GM18861 (cell line): ENCODE measurements at regions not wholly inside any gene's neighbourhood (a gene's known extent, or its start where the extent isn't known, plus 50 kb on each side); places are given as distances from the start of the nearest gene placed in this dataset.
"Not testable (repeated sequence)": the region's sequence is repeated elsewhere in the genome, so short reads cannot be mapped to it uniquely, and the experiment has no call there.

Experiments used
- ATAC-seq: cut with Tn5 transposase; IDR thresholded peaks from one replicate; pipeline ENCODE4 v1.9.1; 2021; ENCODE audit not compliant: unreplicated experiment

- ATAC-seq: no peak
Measured at GRCh38 chr10:28434063-28434462, 98.9 kb upstream of the WAC start.

DNA sequence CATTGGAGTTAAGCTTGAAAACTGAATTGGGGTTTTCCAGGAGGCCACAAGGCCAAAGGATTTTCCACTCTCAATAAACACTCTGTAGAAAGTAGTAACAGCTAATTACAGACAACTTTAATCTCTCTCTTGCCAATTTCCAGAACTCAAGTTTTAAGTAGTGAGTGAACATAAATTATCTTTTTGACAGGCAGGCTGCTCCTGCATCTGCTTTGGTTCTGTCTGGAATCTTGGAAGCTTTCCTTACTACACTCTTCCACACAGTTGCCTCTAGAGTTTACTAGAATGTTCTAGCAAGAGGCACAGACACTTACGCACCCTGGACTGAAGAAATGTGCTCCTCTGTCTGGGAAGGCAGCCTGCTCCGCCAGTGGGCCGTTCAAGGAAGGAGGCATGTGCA, 90.5 kb upstream of the WAC start:
- no peak for ATAC-seq

DNA sequence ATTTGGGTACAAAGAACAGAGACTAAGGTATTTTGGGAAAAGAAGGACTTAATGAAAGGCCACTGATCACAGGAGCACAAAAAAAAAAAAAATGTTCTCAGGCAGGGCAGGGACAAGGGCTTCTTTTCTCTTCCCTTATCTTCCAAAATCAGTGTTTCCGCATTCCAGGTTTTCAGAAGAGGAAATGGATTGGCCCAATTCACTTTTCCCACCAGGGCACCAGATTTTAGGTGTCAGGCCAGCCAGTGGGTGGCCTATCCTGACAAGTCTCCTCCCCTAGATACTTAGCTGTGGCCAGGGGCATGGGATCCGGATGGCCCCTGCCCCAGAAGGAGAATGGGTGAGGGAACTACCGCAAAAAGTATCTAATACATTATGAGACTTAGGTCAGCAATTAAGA, 88.9 kb upstream of the WAC start:
- ATAC-seq: no peak

- ATAC-seq: no peak
Measured at GRCh38 chr10:28445516-28445915, 87.4 kb upstream of the WAC start.

- no peak for ATAC-seq
Measured at GRCh38 chr10:28449382-28449781, 83.5 kb upstream of the WAC start.

DNA sequence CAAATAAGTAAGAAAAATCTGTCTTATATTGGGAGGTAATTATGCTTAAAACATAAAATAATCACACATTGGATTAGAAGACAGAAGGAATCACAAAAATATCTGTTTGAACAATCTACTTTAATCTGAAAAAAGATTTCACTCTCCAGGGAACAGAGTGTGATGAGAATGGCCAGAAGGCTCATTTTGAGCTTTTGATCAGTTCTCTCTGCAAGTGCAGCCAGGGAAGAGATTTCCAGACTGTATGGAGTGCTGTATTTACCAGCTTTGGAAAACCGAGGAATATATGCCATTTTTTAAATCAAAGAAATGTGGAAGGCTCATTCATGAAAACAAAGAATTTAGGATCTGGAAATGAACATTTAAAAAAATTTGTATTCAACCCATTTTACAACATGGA, 83.0 kb upstream of the WAC start:
- no peak for ATAC-seq

- ATAC-seq: no peak
Measured at GRCh38 chr10:28453926-28454325, 79.0 kb upstream of the WAC start.

- ATAC-seq: no peak
Measured at GRCh38 chr10:28457110-28457509, 75.8 kb upstream of the WAC start.

- ATAC-seq: not testable (repeated sequence)
Measured at GRCh38 chr10:28457873-28458272, 75.0 kb upstream of the WAC start.

DNA sequence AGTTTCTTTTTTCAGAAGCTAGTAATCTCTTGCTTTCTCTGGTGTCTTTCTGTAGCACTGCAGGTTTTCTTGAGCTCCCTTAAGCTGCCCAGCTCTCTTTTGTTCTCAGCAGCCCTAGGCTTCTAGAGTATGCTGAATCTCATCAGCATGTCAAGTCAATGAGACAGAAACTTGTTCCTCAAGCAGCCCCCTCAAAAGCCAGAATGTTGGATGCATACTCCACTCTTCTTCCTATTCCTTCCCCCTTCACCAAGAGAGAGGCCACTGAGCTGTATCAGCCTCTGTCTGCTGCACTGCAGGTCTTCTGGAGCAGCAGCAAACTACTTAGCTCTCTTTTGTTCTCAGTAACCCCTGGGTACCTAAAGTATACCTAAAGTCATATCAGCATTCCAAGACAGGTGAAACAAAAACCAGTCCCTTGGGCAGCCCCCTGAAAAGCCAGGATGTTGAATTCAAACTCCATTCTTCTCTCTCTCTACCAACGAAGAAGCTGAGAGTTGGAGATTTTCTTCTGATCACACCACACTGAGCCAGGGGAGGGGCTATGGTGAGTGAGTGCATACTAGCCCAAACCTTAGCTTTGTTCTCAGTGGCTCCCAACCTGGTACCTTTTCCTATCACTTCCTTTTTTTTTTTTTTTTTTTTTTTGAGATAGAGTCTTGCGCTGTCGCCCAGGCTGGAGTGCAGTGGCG, 73.3 kb upstream of the WAC start:
- ATAC-seq: no peak

DNA sequence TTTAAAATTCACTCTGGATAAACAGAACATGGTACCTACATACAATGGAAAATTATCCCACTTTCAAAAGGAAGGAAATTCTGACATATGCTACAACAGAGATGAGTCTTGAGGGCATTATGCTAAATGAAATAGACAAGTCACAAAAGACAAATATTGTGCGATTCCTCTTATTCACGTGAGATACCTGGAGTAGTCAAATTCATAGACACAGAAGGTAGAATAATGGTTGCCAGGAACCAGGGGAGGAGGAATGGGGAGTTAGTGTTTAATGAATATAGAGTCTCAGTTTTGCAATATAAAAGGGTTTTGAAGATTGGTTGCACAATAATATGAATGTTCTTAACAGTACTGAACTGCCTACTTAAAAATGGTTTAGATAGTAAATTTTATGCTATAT, 69.8 kb upstream of the WAC start:
- no peak for ATAC-seq

DNA sequence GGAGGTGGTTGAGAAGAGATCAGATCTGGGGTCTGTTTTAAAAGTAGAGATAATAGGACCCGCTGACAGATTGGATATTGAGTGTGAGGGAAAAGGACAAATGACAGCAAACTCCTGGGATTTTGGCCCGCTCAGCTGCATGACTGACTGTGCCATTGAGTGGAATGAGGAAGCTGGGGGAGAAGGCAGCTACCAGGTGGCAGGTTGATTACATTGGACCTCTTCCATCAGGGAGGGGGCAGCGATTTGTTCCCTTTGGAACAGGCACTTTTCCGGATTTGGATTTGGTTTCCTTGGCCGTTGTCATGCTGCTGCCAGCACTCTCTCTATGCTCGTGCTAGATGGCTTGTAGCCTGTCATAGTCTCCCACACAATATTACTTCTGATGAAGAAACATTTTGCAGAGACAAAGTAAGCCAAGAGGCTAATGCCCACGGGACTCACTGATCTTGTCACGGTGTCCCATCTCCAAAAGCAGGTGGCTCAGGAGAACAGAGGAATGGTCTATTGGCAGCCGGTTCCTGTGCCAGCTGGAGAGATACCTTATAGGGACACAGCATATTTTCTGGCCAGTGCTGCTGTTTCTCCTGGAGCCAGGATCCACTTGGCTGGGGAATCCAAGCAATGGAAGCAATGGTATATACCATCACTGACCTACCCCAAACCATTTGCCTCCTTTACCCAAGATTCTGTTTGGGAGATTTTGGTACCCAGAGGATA, 69.1 kb upstream of the WAC start:
- ATAC-seq: no peak

GRCh38 chr10:28467615-28468014, 65.3 kb upstream of the WAC start:
- no peak for ATAC-seq

- ATAC-seq: no peak
Measured at GRCh38 chr10:28468707-28469483, 64.0 kb upstream of the WAC start.

DNA sequence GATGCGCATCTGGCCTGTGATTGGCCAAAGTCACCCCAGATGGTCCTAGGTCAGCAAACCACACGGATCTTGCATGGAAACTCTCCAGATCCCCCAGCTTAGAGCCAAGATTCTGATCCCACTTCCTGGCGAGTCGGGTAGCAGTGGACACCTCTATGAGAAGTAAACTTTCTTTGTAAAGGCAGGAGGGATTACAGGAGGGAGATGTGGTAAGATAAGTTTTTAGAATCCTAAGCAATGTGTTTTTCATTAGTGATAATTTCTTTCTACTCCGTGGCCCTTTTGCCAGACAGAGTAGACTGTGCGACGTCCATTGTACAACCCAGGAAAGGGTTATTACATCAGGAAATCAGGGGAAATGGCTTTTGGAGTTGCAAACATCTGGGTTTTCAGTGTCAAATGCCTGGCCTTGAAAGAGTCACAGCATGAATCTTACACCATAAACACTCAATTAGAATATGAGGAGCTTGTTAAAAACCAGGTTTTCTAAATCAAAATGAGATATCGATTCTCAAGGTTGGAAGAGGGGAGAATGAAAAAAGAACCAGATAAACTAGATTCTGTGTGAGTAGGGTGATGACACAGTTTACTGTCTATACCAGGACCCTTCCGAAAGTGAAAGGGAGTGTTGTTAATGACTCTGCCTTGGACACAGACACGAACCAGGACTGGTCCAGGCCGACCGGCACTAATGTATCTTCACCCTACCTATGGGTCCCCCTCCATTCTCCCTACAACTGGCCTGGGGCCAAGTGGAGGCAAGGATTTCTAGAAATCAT, 61.9 kb upstream of the WAC start:
- ATAC-seq: no peak

DNA sequence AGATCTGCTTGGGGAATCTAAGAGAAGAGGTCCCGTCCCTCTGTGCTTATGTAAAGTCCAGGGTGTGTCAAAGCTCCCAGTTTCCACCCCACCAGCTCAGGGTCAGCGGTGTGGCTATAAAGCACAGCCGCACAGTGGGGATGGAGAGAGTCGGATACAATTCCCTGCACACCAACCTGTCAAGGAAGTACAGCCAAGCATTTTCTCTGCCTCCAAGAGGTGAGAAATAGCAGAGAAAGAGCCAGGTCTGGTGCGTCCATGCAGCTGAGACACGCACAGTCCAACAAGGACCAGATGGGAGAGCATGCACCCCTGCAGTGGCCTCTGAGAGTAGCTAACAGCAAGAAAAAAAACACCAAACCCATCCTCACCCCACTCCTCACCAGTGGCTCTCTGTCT, 61.3 kb upstream of the WAC start:
- ATAC-seq: no peak

GRCh38 chr10:28478646-28479045, 54.3 kb upstream of the WAC start:
- ATAC-seq: no peak

DNA sequence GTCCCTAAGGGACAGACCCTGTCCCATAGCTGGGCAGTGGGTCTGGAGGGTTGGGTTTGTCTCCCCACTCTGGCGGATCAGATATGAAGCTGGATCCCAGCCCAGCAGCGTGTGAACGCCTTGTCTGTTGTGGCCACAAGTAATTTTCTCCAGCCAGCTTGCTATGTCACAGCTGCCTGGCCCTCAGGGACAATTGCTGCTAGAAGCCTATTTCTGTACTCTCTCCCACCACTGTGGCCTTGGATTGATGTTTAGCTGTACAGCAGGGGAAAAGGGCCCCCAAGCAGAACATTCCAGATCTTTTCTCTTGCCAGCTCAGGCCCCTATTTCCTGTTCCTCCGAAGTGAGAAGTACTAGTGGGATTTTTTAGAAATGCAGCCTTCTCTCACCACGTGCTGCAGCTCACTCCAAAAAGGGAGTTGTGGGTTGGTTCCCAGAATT, 53.5 kb upstream of the WAC start:
- no peak for ATAC-seq

- ATAC-seq: no peak
Measured at GRCh38 chr10:28479927-28480627, 52.8 kb upstream of the WAC start.

GRCh38 chr10:28480628-28480965, 52.3 kb upstream of the WAC start:
- no peak for ATAC-seq

- not testable (repeated sequence) for ATAC-seq
Measured at GRCh38 chr10:28481346-28481745, 51.6 kb upstream of the WAC start.
